GM18511 (cell line): ENCODE measurements at regions not wholly inside any gene's neighbourhood (a gene's known extent, or its start where the extent isn't known, plus 50 kb on each side); places are given as distances from the start of the nearest gene placed in this dataset.
A peak's percentile ranks its signal among the peaks of the same experiment; 100 is the strongest.
"Not testable (repeated sequence)": the region's sequence is repeated elsewhere in the genome, so short reads cannot be mapped to it uniquely, and the experiment has no call there.

Experiments
- ATAC-seq: cut with Tn5 transposase; IDR thresholded peaks from one replicate; pipeline ENCODE4 v1.9.1; 2021; ENCODE audit warnings: mild to moderate bottlenecking, moderate library complexity; ENCODE audit not compliant: unreplicated experiment

- no peak for ATAC-seq
Observed at GRCh38 chr9:3773362-3774060, 247.7 kb upstream of the RFX3 start.

GRCh38 chr9:3769646-3770045, 243.8 kb upstream of the RFX3 start:
- ATAC-seq = no peak

GRCh38 chr9:3768712-3769457, 243.1 kb upstream of the RFX3 start:
- ATAC-seq = no peak

- no peak for ATAC-seq
Observed at GRCh38 chr9:3768286-3768685, 242.5 kb upstream of the RFX3 start.

GRCh38 chr9:3762076-3762475, 236.3 kb upstream of the RFX3 start:
- no peak for ATAC-seq

GRCh38 chr9:3760031-3760430, 234.2 kb upstream of the RFX3 start:
- ATAC-seq = no peak

GRCh38 chr9:3758816-3759576, 233.2 kb upstream of the RFX3 start:
- ATAC-seq = no peak

GRCh38 chr9:3756071-3756470, 230.3 kb upstream of the RFX3 start:
- ATAC-seq = no peak

GRCh38 chr9:3751125-3751758, 225.4 kb upstream of the RFX3 start:
- no peak for ATAC-seq

GRCh38 chr9:3750321-3750720, 224.5 kb upstream of the RFX3 start:
- ATAC-seq = no peak

- ATAC-seq = peak; percentile 77
Observed at GRCh38 chr9:3746296-3747275, 220.8 kb upstream of the RFX3 start.

- ATAC-seq = no peak
Observed at GRCh38 chr9:3743901-3744413, 218.2 kb upstream of the RFX3 start.

GRCh38 chr9:3742586-3742985, 216.8 kb upstream of the RFX3 start:
- no peak for ATAC-seq

- ATAC-seq = no peak
Observed at GRCh38 chr9:3741729-3742128, 215.9 kb upstream of the RFX3 start.

GRCh38 chr9:3740690-3741419, 215.1 kb upstream of the RFX3 start:
- no peak for ATAC-seq

- no peak for ATAC-seq
Observed at GRCh38 chr9:3736161-3736560, 210.4 kb upstream of the RFX3 start.

GRCh38 chr9:3735251-3735650, 209.4 kb upstream of the RFX3 start:
- no peak for ATAC-seq

- ATAC-seq = not testable (repeated sequence)
Observed at GRCh38 chr9:3733527-3734262, 207.9 kb upstream of the RFX3 start.

- no peak for ATAC-seq
Observed at GRCh38 chr9:3733039-3733408, 207.2 kb upstream of the RFX3 start.
